ENCODE measurements at regions not wholly inside any gene's neighbourhood (a gene's known extent, or its start where the extent isn't known, plus 50 kb on each side); places are given as distances from the start of the nearest gene placed in this dataset.
A peak's percentile ranks its signal among the peaks of the same experiment; 100 is the strongest.

- DNase-seq (ENCODE audit: extremely low read depth in 1 of 11, low read depth in 9 of 11, low spot score in 4 of 11), result peak in 3 of 11 donors; percentile 5 to 13 (median 10)
Measured at GRCh38 chr12:98085046-98085755, 430.2 kb upstream of the TMPO start.

DNA sequence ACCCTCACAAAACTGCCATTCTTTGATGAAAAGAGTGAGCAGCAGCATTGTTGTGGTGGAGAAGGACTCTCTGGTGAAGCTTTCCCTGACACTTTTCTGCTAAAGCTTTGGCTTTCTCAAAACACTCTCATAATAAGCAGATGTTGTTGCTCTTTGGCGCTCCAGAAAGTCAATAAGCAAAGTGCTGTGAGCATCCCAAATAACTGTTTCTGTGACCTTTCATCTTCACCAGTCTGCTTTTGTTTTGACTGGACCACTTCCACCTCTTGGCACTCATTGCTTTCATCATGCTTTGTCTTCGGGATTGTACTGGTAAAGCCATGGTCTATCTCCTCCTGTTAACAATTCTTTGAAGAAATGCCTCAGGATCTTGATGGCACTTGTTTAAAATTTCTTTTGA is 424.7 kb upstream of the TMPO start:
- DNase-seq (ENCODE audit: extremely low read depth in 1 of 11, low read depth in 9 of 11, low spot score in 4 of 11), result no peak

DNA sequence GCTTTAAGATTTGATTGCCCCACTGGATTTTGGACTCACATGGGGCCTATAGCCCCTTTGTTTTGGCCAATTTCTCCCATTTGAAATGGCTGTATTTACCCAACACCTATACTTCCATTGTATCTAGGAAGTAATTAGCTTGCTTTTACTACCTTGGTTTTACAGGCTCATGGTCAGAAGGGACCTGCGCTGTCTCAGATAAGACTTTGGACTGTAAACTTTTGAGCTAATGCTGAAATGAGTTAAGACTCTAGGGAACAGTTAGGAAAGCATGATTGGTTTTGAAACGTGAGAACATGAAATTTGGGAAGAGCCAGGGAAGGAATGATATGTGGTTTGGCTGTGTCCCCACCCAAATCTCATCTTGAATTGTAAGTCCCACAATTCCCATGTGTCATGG is 419.0 kb upstream of the TMPO start:
- no peak for DNase-seq (ENCODE audit: extremely low read depth in 1 of 11, low read depth in 9 of 11, low spot score in 4 of 11)

DNA sequence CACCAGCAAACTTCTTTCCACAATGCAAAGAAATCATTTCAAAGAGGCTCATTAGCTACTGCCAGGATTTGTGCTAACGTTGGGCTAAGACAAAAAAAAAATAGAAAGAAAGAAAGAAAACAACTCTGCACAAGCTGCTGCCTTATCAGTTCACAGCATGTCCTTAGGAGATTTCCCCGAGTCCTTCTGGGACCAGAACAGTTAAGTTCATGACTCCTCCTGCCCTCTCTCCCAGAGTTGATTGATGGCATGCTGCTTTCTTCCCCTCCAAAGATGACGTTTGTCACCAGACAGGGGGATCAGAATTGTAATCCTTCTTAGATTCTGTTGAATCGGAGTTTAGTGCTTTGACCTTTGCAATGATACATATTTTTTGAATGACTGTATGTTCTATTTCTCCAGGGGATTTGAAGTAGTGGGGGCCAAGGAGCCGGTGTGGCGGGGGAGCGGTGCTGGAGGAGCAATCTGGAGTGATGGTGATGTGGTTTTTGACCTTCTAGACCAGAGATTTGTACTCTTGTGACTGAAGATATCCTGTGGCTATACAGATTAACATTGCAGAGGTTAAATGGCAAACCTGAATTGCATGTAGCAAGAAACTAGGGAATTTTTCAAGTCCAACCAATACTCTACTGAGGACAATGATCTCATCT is 409.2 kb upstream of the TMPO start:
- DNase-seq (ENCODE audit: extremely low read depth in 1 of 11, low read depth in 9 of 11, low spot score in 4 of 11), result no peak

DNA sequence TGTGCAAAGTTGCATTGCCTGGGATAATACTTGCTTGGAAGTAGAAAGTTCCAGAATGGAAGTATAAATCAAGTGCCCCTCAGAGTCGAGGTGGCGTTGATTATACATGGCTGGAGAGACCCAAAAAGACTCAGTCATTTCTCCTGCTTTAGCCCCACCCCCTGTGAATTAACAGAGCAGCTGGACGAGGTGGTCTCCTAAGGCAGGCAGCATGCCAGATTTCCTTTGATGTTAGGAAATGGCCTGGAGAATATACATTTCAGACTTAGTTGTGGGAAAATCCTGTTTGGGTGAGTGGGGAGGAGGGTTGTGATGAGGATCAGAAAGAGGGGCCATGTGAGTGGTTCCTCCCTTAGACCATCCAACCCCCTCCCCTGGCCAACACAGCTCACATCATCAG is 406.1 kb upstream of the TMPO start:
- DNase-seq (ENCODE audit: extremely low read depth in 1 of 11, low read depth in 9 of 11, low spot score in 4 of 11), result no peak

GRCh38 chr12:98110536-98110935 is 404.9 kb upstream of the TMPO start:
- no peak for DNase-seq (ENCODE audit: extremely low read depth in 1 of 11, low read depth in 9 of 11, low spot score in 4 of 11)

DNA sequence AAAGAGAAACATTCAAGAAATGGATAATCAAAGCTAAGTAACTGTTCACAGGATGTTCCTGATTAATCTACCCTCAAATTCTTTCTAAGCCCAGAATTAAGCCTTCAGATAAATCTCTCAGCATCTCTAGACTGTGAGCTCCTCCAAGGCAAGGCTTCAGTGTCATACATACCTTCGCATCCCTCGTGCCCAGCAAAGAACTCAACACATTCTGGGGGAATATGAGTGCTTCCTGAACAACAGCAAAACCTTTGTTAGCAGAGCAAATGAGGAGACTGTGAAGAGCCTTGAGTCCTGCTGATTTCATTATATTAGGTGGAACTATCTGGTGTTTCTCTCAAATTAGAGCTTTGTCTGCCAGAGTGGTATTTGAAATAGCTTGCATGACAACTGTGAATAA is 401.8 kb upstream of the TMPO start:
- DNase-seq (ENCODE audit: extremely low read depth in 1 of 11, low read depth in 9 of 11, low spot score in 4 of 11), result no peak

- DNase-seq (ENCODE audit: extremely low read depth in 1 of 11, low read depth in 9 of 11, low spot score in 4 of 11), result no peak
Measured at GRCh38 chr12:98121963-98122362, 393.4 kb upstream of the TMPO start.

- no peak for DNase-seq (ENCODE audit: extremely low read depth in 1 of 11, low read depth in 9 of 11, low spot score in 4 of 11)
Measured at GRCh38 chr12:98123021-98123461, 392.3 kb upstream of the TMPO start.

- DNase-seq (ENCODE audit: extremely low read depth in 1 of 11, low read depth in 9 of 11, low spot score in 4 of 11), result peak in 4 of 11 donors; percentile 35 to 47 (median 42)
Measured at GRCh38 chr12:98126637-98127335, 388.6 kb upstream of the TMPO start.

DNA sequence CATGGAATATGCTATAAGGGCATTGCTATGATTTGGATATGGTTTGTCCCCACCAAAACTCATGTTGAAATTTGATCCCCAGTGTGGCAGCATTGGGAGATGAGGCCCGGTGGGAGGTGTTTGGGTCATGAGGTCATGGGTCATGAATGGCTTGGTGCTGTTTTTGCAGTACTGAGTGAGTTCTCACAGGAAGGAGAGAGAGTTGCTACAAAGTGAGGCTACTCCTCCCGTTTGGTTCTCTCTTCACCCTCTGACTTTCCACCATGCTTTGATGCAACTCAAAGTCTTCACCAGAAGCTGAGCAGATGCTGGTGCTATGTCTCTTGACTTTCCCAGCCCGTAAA is 388.1 kb upstream of the TMPO start:
- no peak for DNase-seq (ENCODE audit: extremely low read depth in 1 of 11, low read depth in 9 of 11, low spot score in 4 of 11)

GRCh38 chr12:98127854-98128253 is 387.5 kb upstream of the TMPO start:
- DNase-seq (ENCODE audit: extremely low read depth in 1 of 11, low read depth in 9 of 11, low spot score in 4 of 11), result no peak

- DNase-seq (ENCODE audit: extremely low read depth in 1 of 11, low read depth in 9 of 11, low spot score in 4 of 11), result no peak
Measured at GRCh38 chr12:98136544-98136943, 378.8 kb upstream of the TMPO start.

DNA sequence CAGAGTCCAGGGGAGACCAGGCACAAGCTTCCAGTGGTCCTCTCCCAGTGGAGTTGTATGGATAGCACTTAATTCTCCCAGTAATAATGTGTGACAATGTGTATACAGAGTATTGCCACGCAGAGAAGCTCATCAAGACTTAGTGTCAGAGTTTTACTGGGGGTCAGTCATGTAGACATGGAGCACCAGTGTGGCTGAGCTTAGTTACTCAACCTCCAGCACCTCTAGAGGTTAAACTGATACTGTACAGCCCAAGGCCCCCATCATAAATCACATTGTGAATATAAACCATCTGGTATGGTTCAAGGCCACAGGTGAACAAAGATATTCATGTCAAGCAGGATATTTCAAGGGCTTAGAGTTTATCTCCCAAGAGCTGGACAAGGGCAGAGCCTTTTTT is 378.1 kb upstream of the TMPO start:
- DNase-seq (ENCODE audit: extremely low read depth in 1 of 11, low read depth in 9 of 11, low spot score in 4 of 11), result no peak

GRCh38 chr12:98144953-98145352 is 370.4 kb upstream of the TMPO start:
- no peak for DNase-seq (ENCODE audit: extremely low read depth in 1 of 11, low read depth in 9 of 11, low spot score in 4 of 11)

DNA sequence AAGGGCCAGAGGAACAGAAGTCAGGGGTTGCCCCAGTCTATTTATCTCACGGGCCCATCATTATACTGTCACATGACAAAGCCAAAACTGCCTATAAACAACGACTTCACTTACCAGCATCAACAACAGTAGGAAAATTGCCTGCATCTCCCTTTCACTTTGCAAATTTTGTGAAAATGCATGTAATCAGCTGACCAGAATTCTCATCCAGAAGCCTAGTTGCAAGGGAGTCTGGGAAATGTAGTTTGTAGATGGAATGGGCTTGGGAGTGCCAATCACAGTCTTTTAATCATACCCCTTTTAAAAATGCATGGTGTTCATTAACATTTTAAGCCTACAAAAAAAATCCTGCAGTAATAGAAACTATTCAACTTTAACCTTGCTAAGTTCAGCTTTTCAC is 369.3 kb upstream of the TMPO start:
- no peak for DNase-seq (ENCODE audit: extremely low read depth in 1 of 11, low read depth in 9 of 11, low spot score in 4 of 11)

DNA sequence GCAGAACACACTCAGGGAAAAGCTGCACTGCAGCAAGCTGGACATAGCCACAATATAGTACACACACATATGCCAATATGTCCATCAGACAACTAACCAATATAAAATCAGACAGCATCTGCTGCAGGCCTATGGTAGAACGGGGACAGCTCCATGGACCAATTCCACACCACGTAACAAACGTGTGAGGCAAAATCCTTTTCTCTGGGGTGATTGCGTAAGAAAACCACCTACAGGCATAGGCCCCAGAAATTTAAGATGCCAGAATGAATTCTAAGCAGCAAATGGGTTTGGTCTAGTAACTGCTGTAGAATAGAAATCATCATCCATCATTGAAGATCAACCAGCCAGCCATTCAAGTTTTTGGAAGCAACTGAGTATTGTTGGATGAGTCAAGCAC is 368.9 kb upstream of the TMPO start:
- DNase-seq (ENCODE audit: extremely low read depth in 1 of 11, low read depth in 9 of 11, low spot score in 4 of 11), result no peak

DNA sequence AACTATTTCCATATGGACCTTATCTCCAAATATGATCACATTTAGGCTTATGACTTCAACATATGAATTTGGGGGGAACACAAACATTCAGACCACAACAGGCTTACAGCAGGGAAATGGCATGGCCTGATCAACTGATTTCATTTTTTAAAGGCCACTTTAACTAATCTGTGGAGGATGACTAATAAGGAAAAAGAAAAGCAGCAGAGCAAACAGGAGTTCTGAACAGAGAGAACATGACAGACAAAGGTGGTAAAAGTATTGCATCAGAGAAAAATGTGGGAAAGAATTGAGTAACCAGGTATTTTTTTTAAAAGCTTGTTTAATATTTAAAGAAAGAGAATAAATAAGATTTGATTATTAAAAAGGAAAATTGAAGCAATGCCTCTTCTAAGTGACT is 366.1 kb upstream of the TMPO start:
- DNase-seq (ENCODE audit: extremely low read depth in 1 of 11, low read depth in 9 of 11, low spot score in 4 of 11), result no peak

DNA sequence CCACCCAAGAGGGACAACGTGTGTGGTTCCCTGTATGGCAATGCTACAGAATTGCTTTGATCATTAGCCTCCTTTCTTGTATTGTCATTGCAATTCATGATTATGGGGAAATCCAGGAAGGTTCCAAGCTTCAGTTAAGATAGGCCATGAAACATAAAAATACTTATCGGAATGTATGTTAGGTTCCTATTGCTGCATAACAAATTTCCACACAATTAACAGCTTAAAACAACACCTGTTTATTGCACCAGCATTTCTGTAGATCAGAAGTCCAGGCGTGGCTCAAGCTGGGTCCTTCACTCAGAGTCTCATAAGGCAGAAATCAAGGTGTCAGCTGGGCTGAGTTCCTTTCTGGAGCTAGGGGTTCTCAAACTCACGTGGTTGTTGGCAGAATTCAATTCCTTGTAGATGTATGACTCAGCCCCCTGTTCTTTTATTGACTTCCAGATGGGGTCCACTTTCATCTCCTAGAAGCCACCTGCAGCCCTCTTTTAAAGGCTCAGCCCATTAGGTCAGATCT is 365.6 kb upstream of the TMPO start:
- DNase-seq (ENCODE audit: extremely low read depth in 1 of 11, low read depth in 9 of 11, low spot score in 4 of 11), result no peak

GRCh38 chr12:98151105-98151590 is 364.2 kb upstream of the TMPO start:
- no peak for DNase-seq (ENCODE audit: extremely low read depth in 1 of 11, low read depth in 9 of 11, low spot score in 4 of 11)
